Loucy (cell line): ENCODE measurements at regions not wholly inside any gene's neighbourhood (a gene's known extent, or its start where the extent isn't known, plus 50 kb on each side); places are given as distances from the start of the nearest gene placed in this dataset.

Experiments used
- CTCF ChIP-seq: fragments of 200-600 bp; sonication (generic); conservative IDR thresholded peaks from 2 replicates; pipeline ENCODE4 v1.5.1; 2014; ENCODE audit warnings: mild to moderate bottlenecking, antibody characterized with exemption, low read length
- EZH2phosphoT487 ChIP-seq: fragments of 200-600 bp; IDR thresholded peaks from 2 replicates; pipeline ENCODE4 v1.6.1; 2018; ENCODE audit warnings: antibody characterized with exemption, mild to moderate bottlenecking, moderate library complexity, borderline replicate concordance

DNA sequence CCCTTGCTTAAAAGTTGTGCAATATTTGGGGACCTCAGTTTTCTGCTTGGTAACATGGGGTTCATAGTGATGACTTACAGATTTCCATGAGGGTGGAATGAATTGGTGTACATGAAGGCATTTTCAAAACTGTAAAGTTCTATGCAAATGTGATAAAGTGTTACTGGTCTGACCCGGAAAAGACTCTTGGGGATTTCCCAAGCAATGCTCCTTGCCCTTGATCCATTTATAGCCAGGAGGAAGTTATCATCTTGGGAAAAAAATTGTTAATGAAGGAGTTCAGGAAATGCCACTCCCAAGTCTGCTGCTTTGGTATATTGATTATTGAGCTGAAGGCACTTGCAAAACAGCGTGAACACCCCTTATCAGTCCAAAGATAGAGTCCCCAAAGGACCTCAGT lies 96.3 kb upstream of the ZPBP start:
- TF ChIP-seq CTCF (no peak), EZH2phosphoT487 (no peak)
